ENCODE measurements at regions not wholly inside any gene's neighbourhood (a gene's known extent, or its start where the extent isn't known, plus 50 kb on each side); places are given as distances from the start of the nearest gene placed in this dataset.

- no peak for TF ChIP-seq CTCF (conservative IDR thresholded peaks at IDR 0.05)
- Mint-ChIP-seq H3K4me1 (no peaks in the 10 kb centered on the region), H3K9me3 (peaks cover 6% of the 10 kb centered on the region), H3K27me3 (ENCODE audit: low read depth) (no peaks in the 10 kb centered on the region), H3K36me3 (ENCODE audit: low read depth) (no peaks in the 10 kb centered on the region), H3K27ac (ENCODE audit: unreplicated experiment) (no peak overlapping the region), H3K4me3 (no peak overlapping the region)
- no peak for DNase-seq (ENCODE audit: low read depth, low spot score)
Observed at GRCh38 chr3:17995769-17996168, 253.3 kb upstream of the TBC1D5 start.

- no peak overlapping the region for H3K27ac Mint-ChIP-seq (ENCODE audit: unreplicated experiment)
- no peaks in the 10 kb centered on the region for H3K27me3 Mint-ChIP-seq (ENCODE audit: low read depth)
- H3K36me3 Mint-ChIP-seq (ENCODE audit: low read depth) = no peaks in the 10 kb centered on the region
- no peak overlapping the region for H3K4me3 Mint-ChIP-seq
- no peak for TF ChIP-seq CTCF (conservative IDR thresholded peaks at IDR 0.05)
- no peaks in the 10 kb centered on the region for H3K4me1 Mint-ChIP-seq
- H3K9me3 Mint-ChIP-seq = peaks cover 3% of the 10 kb centered on the region
- DNase-seq (ENCODE audit: low read depth, low spot score) = no peak
Observed at GRCh38 chr3:17994167-17994566, 251.7 kb upstream of the TBC1D5 start.

GRCh38 chr3:17990390-17990789 lies 248.0 kb upstream of the TBC1D5 start:
- Mint-ChIP-seq H3K9me3 (peaks cover 2% of the 10 kb centered on the region), H3K4me1 (no peaks in the 10 kb centered on the region), H3K4me3 (no peak overlapping the region), H3K27ac (ENCODE audit: unreplicated experiment) (no peak overlapping the region), H3K27me3 (ENCODE audit: low read depth) (no peaks in the 10 kb centered on the region), H3K36me3 (ENCODE audit: low read depth) (peaks cover 3% of the 10 kb centered on the region)
- no peak for DNase-seq (ENCODE audit: low read depth, low spot score)
- TF ChIP-seq CTCF (conservative IDR thresholded peaks at IDR 0.05) = no peak

GRCh38 chr3:17986348-17986816 lies 244.0 kb upstream of the TBC1D5 start:
- no peak overlapping the region for H3K4me3 Mint-ChIP-seq
- DNase-seq (ENCODE audit: low read depth, low spot score) = no peak
- no peaks in the 10 kb centered on the region for H3K9me3 Mint-ChIP-seq
- no peaks in the 10 kb centered on the region for H3K4me1 Mint-ChIP-seq
- no peak overlapping the region for H3K27ac Mint-ChIP-seq (ENCODE audit: unreplicated experiment)
- no peak for TF ChIP-seq CTCF (conservative IDR thresholded peaks at IDR 0.05)
- H3K36me3 Mint-ChIP-seq (ENCODE audit: low read depth) = peaks cover 3% of the 10 kb centered on the region
- H3K27me3 Mint-ChIP-seq (ENCODE audit: low read depth) = no peaks in the 10 kb centered on the region

GRCh38 chr3:17985658-17986347 lies 243.4 kb upstream of the TBC1D5 start:
- no peak overlapping the region for H3K4me3 Mint-ChIP-seq
- H3K36me3 Mint-ChIP-seq (ENCODE audit: low read depth) = peaks cover 3% of the 10 kb centered on the region
- no peaks in the 10 kb centered on the region for H3K27me3 Mint-ChIP-seq (ENCODE audit: low read depth)
- no peaks in the 10 kb centered on the region for H3K9me3 Mint-ChIP-seq
- H3K4me1 Mint-ChIP-seq = no peaks in the 10 kb centered on the region
- H3K27ac Mint-ChIP-seq (ENCODE audit: unreplicated experiment) = no peak overlapping the region
- TF ChIP-seq CTCF (conservative IDR thresholded peaks at IDR 0.05) = no peak
- DNase-seq (ENCODE audit: low read depth, low spot score) = no peak
